ENCODE measurements at regions not wholly inside any gene's neighbourhood (a gene's known extent, or its start where the extent isn't known, plus 50 kb on each side); places are given as distances from the start of the nearest gene placed in this dataset.

GRCh38 chr9:1738511-1739100, 276.5 kb upstream of the SMARCA2 start:
- no peak for TF ChIP-seq CTCF (IDR thresholded peaks at IDR 0.05; ENCODE audit: poor library complexity, severe bottlenecking)
- TF ChIP-seq POLR2AphosphoS5 (IDR thresholded peaks at IDR 0.05): no peak
- TF ChIP-seq REST (IDR thresholded peaks at IDR 0.05; ENCODE audit: borderline replicate concordance): no peak
- no peak for TF ChIP-seq EZH2 (IDR thresholded peaks at IDR 0.05; ENCODE audit: borderline replicate concordance, insufficient read depth, low read length, poor library complexity, severe bottlenecking)

All from neural cell (in vitro differentiated cells).